H9 (cell line): ENCODE measurements at regions not wholly inside any gene's neighbourhood (a gene's known extent, or its start where the extent isn't known, plus 50 kb on each side); places are given as distances from the start of the nearest gene placed in this dataset.

Experiments used
- DNase-seq: peaks from one replicate; pipeline ENCODE4 v3.0.0-alpha.2; 2017
- H2AFZ ChIP-seq: one replicate; pipeline ENCODE4 v1.6.1; 2013; ENCODE audit warnings: mild to moderate bottlenecking, low read length, control low read depth, moderate library complexity
- H2AK5ac ChIP-seq: 2 replicates; pipeline ENCODE4 v1.6.1; 2013; ENCODE audit warnings: low read length, control low read depth, mixed read lengths; ENCODE audit not compliant: insufficient read length
- H2BK120ac ChIP-seq: one replicate; pipeline ENCODE4 v1.6.1; 2013; ENCODE audit warnings: low read depth, mild to moderate bottlenecking, low read length, control low read depth, inconsistent platforms; ENCODE audit not compliant: poor library complexity, severe bottlenecking
- H2BK12ac ChIP-seq: 2 replicates; pipeline ENCODE4 v1.6.1; 2013; ENCODE audit warnings: low read length, control low read depth, mixed read lengths, low read depth; ENCODE audit not compliant: insufficient read length
- H2BK15ac ChIP-seq: 2 replicates; pipeline ENCODE4 v1.6.1; 2013; ENCODE audit warnings: low read depth, low read length, control low read depth
- H2BK20ac ChIP-seq: one replicate; pipeline ENCODE4 v1.6.1; 2013; ENCODE audit warnings: low read depth, mild to moderate bottlenecking, low read length, control low read depth, inconsistent platforms; ENCODE audit not compliant: poor library complexity, severe bottlenecking
- H2BK5ac ChIP-seq: 2 replicates; pipeline ENCODE4 v1.6.1; 2013; ENCODE audit warnings: low read length, control low read depth, mixed read lengths; ENCODE audit not compliant: insufficient read length
- H3K14ac ChIP-seq: 2 replicates; pipeline ENCODE4 v1.6.1; 2013; ENCODE audit warnings: low read length, control low read depth; ENCODE audit not compliant: insufficient read depth
- H3K18ac ChIP-seq: 2 replicates; pipeline ENCODE4 v1.6.1; 2013; ENCODE audit warnings: low read depth, mild to moderate bottlenecking, mixed read lengths, low read length, control low read depth; ENCODE audit not compliant: insufficient read length
- H3K23ac ChIP-seq: 2 replicates; pipeline ENCODE4 v1.6.1; 2013; ENCODE audit warnings: low read length, control low read depth, mixed read lengths, low read depth; ENCODE audit not compliant: insufficient read length
- H3K23me2 ChIP-seq: 2 replicates; pipeline ENCODE4 v1.6.1; 2013; ENCODE audit warnings: low read depth, mild to moderate bottlenecking, mixed read lengths, low read length, control low read depth; ENCODE audit not compliant: insufficient read length, poor library complexity, severe bottlenecking
- H3K27ac ChIP-seq: 2 replicates; pipeline ENCODE4 v1.5.1; 2013; ENCODE audit warnings: low read length, control low read depth, mixed read lengths, low read depth; ENCODE audit not compliant: insufficient read length
- H3K27me3 ChIP-seq: 2 replicates; pipeline ENCODE4 v1.6.1; 2013; ENCODE audit warnings: low read length, control low read depth, inconsistent platforms; ENCODE audit not compliant: insufficient read depth
- H3K4ac ChIP-seq: 2 replicates; pipeline ENCODE4 v1.6.1; 2013; ENCODE audit warnings: low read depth, mild to moderate bottlenecking, control low read depth, inconsistent platforms, low read length, moderate library complexity
- H3K4me1 ChIP-seq: 2 replicates; pipeline ENCODE4 v1.6.1; 2013; ENCODE audit warnings: low read length, control low read depth, inconsistent platforms; ENCODE audit not compliant: insufficient read depth
- H3K4me2 ChIP-seq: 2 replicates; pipeline ENCODE4 v1.6.1; 2013; ENCODE audit warnings: low read length, control low read depth, mixed read lengths; ENCODE audit not compliant: insufficient read length, insufficient read depth
- H3K56ac ChIP-seq: 2 replicates; pipeline ENCODE4 v1.6.1; 2013; ENCODE audit warnings: low read depth, mild to moderate bottlenecking, mixed read lengths, low read length, control low read depth; ENCODE audit not compliant: insufficient read length
- H3K79me1 ChIP-seq: 2 replicates; pipeline ENCODE4 v1.6.1; 2013; ENCODE audit warnings: low read depth, mild to moderate bottlenecking, moderate library complexity, low read length, control low read depth, inconsistent platforms; ENCODE audit not compliant: insufficient read depth, poor library complexity, severe bottlenecking
- H3K79me2 ChIP-seq: 2 replicates; pipeline ENCODE4 v1.6.1; 2013; ENCODE audit warnings: low read length, control low read depth, inconsistent platforms; ENCODE audit not compliant: insufficient read depth
- H3K9ac ChIP-seq: 2 replicates; pipeline ENCODE4 v1.6.1; 2013; ENCODE audit warnings: low read length, control low read depth, mixed read lengths; ENCODE audit not compliant: insufficient read length; ENCODE audit errors: extremely low read depth
- H3K9me3 ChIP-seq: one replicate; pipeline ENCODE4 v1.6.1; 2013; ENCODE audit warnings: low read depth, low read length, inconsistent platforms; ENCODE audit not compliant: control insufficient read depth
- H3T11ph ChIP-seq: one replicate; pipeline ENCODE4 v1.6.1; 2013; ENCODE audit warnings: mild to moderate bottlenecking, low read length, control low read depth, inconsistent platforms
- H4K20me1 ChIP-seq: one replicate; pipeline ENCODE4 v1.6.1; 2013; ENCODE audit not compliant: control insufficient read depth, insufficient read length, insufficient read depth
- H4K5ac ChIP-seq: 2 replicates; pipeline ENCODE4 v1.6.1; 2013; ENCODE audit warnings: low read depth, mild to moderate bottlenecking, mixed read lengths, low read length, control low read depth; ENCODE audit not compliant: insufficient read length
- H4K8ac ChIP-seq: replicated peaks from 2 replicates; pipeline ENCODE4 v1.6.1; 2013; ENCODE audit warnings: low read length, control low read depth, mixed read lengths, low read depth; ENCODE audit not compliant: insufficient read length
- H4K91ac ChIP-seq: 2 replicates; pipeline ENCODE4 v1.6.1; 2013; ENCODE audit warnings: low read depth, mild to moderate bottlenecking, moderate library complexity, mixed read lengths, low read length, control low read depth; ENCODE audit not compliant: insufficient read length
- H3K27ac Mint-ChIP-seq, 3 experiments: 2 replicates in 2 of 3; 3 replicates in 1 of 3; pipeline ENCODE4 v1.8.0; 2020 to 2021; ENCODE audit warnings: mixed read lengths in 3 of 3, mild to moderate bottlenecking in 1 of 3, moderate library complexity in 1 of 3
- H3K27me3 Mint-ChIP-seq: 2 replicates; pipeline ENCODE4 v1.8.0; 2021; ENCODE audit warnings: low read depth, mild to moderate bottlenecking, moderate library complexity, mixed read lengths
- H3K36me3 Mint-ChIP-seq, 3 experiments: 2 replicates in 2 of 3; 3 replicates in 1 of 3; pipeline ENCODE4 v1.8.0; 2020 to 2021; ENCODE audit warnings: low read depth in 3 of 3, mixed read lengths in 3 of 3; ENCODE audit not compliant: insufficient read depth in 1 of 3
- H3K4me1 Mint-ChIP-seq, 2 experiments: 2 replicates each; pipeline ENCODE4 v1.8.0; 2020; ENCODE audit warnings: mixed read lengths in 2 of 2
- H3K4me3 Mint-ChIP-seq, 2 experiments: 2 replicates in 1 of 2; 3 replicates in 1 of 2; pipeline ENCODE4 v1.8.0; 2020 to 2021; ENCODE audit warnings: mild to moderate bottlenecking in 2 of 2, mixed read lengths in 2 of 2, moderate library complexity in 1 of 2
- H3K9me3 Mint-ChIP-seq, 2 experiments: 2 replicates in 1 of 2; 3 replicates in 1 of 2; pipeline ENCODE4 v1.8.0; 2020; ENCODE audit warnings: mild to moderate bottlenecking in 2 of 2, mixed read lengths in 2 of 2, moderate library complexity in 1 of 2
- CTCF ChIP-seq: fragments of 200-600 bp; sonication (generic); conservative IDR thresholded peaks from 3 replicates; pipeline ENCODE4 v1.8.0; 2021; ENCODE audit warnings: antibody characterized with exemption, mild to moderate bottlenecking
- WGBS: extraction: QIAGEN DNeasy Blood & Tissue Kit; methylation state at CpG from one replicate; pipeline ENCODE4 v1.1.7; 2013; ENCODE audit warnings: missing lambda C conversion rate, low lambda C conversion rate, mixed read lengths; ENCODE audit not compliant: insufficient read length; ENCODE audit errors: extremely low coverage; 5-methylcytosine and 5-hydroxymethylcytosine counted together

DNA sequence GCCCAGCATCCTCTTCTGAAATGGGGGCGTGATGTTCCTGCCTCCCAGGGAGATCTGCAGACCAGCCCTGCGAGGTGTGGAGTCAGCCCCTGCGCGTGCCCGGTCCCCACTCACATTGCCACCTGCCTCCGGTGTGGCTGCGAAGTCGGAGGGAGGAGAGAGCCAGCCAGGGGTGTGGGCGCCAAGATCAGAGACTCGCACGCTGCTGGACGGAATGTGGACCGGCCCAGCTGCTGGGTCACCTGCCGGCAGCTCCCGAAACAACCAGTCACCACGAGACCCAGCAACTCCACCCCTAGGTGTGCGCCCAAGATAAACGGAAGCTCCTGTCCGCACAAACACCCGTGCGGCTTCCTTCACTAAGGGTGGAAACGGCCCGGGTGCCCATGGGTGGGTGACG lies 51.1 kb upstream of the EGFL7 start:
- Mint-ChIP-seq H3K4me1 (peaks cover 16 to 22% of the 10 kb centered on the region in 2 experiments), H3K27me3 (peaks cover 11% of the 10 kb centered on the region), H3K4me3 (no peak overlapping the region), H3K36me3 (no peaks in the 10 kb centered on the region), H3K27ac (no peak overlapping the region), H3K9me3 (no peaks in the 10 kb centered on the region)
- H2BK20ac ChIP-seq, result no peak overlapping the region
- no peaks in the 10 kb centered on the region for H3K79me2 ChIP-seq
- H3K27me3 ChIP-seq, result no peaks in the 10 kb centered on the region
- no peak overlapping the region for H3K4me2 ChIP-seq
- H4K5ac ChIP-seq, result no peak overlapping the region
- no peak overlapping the region for H2BK12ac ChIP-seq
- H3T11ph ChIP-seq, result no peak overlapping the region
- no peak overlapping the region for H3K23ac ChIP-seq
- H3K9ac ChIP-seq, result no peak overlapping the region
- no peak for TF ChIP-seq CTCF
- H2BK120ac ChIP-seq, result no peak overlapping the region
- no peak for DNase-seq
- no peak overlapping the region for H2AK5ac ChIP-seq
- WGBS, result no CpG with 5 or more reads among the region's 24 CpGs
- H3K56ac ChIP-seq, result no peak overlapping the region
- H3K27ac ChIP-seq, result no peak overlapping the region
- no peak overlapping the region for H3K14ac ChIP-seq
- H4K91ac ChIP-seq, result no peak overlapping the region
- H3K9me3 ChIP-seq, result no peaks in the 10 kb centered on the region
- no peak overlapping the region for H2BK5ac ChIP-seq
- no peak overlapping the region for H2AFZ ChIP-seq
- no peaks in the 10 kb centered on the region for H3K79me1 ChIP-seq
- no peaks in the 10 kb centered on the region; the same call in 1 of the 2 replicates for H3K4me1 ChIP-seq
- no peaks in the 10 kb centered on the region for H4K20me1 ChIP-seq
- no peak overlapping the region for H3K18ac ChIP-seq
- no peak overlapping the region for H2BK15ac ChIP-seq
- H4K8ac ChIP-seq, result no peak overlapping the region
- H3K23me2 ChIP-seq, result no peaks in the 10 kb centered on the region
- H3K4ac ChIP-seq, result no peak overlapping the region
